ENCODE measurements at regions not wholly inside any gene's neighbourhood (a gene's known extent, or its start where the extent isn't known, plus 50 kb on each side); places are given as distances from the start of the nearest gene placed in this dataset.
A peak's percentile ranks its signal among the peaks of the same experiment; 100 is the strongest.

DNA sequence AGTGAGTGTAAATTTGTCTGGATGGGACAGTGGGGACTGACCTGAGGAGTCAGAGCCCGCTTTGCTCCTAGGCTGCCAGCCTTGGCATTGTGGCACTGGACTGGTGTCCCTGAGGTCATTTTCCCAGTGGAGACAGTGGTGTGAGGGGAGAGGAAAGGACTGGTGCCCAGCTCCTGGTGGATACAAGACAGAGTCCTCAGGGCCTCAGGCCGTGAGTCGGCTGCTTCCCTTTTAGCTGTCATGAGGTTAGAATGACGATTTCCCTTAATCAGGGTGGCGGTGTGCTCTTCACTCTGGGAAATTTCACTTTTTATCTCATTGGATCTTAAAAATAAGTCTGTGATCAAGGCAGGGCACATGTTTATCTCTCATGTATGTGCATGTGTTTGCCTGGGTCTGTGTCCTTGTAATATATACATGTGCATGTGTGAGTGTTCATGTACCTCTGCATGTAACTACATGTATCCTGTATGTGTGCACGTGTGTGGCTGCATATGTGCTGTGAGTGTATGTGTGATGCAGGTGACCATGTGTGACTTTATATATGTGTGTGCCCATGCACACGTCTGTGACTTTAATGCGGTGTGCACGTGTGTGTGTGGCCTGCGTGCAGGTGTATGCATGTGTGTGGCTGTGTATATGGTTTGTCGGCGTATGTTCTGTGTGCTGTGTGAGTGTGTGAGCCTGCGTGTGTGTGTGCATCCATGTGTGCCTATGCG is 55.7 kb downstream of the GLI2 start:
- Histone ChIP-seq H3K9me3 (ENCODE audit: control insufficient read depth, insufficient read depth, low read length) (no peaks in the 10 kb centered on the region; the same call in 1 of the 2 replicates), H3K27me3 (ENCODE audit: control insufficient read depth, insufficient read depth, low read length) (no peaks in the 10 kb centered on the region), H3K27ac (ENCODE audit: low read depth, low read length) (no peak overlapping the region), H3K4me3 (ENCODE audit: low read depth, low read length) (no peak overlapping the region)
- TF ChIP-seq, protein P1, sequence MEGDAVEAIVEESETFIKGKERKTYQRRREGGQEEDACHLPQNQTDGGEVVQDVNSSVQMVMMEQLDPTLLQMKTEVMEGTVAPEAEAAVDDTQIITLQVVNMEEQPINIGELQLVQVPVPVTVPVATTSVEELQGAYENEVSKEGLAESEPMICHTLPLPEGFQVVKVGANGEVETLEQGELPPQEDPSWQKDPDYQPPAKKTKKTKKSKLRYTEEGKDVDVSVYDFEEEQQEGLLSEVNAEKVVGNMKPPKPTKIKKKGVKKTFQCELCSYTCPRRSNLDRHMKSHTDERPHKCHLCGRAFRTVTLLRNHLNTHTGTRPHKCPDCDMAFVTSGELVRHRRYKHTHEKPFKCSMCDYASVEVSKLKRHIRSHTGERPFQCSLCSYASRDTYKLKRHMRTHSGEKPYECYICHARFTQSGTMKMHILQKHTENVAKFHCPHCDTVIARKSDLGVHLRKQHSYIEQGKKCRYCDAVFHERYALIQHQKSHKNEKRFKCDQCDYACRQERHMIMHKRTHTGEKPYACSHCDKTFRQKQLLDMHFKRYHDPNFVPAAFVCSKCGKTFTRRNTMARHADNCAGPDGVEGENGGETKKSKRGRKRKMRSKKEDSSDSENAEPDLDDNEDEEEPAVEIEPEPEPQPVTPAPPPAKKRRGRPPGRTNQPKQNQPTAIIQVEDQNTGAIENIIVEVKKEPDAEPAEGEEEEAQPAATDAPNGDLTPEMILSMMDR (IDR thresholded peaks at IDR 0.05; ENCODE audit: low read depth, low read length), result no peak
- CTCF ChIA-PET, result no interaction called here
- POLR2A ChIA-PET, result no interaction called here
- no peak for DNase-seq (ENCODE audit: low read depth, low spot score)

DNA sequence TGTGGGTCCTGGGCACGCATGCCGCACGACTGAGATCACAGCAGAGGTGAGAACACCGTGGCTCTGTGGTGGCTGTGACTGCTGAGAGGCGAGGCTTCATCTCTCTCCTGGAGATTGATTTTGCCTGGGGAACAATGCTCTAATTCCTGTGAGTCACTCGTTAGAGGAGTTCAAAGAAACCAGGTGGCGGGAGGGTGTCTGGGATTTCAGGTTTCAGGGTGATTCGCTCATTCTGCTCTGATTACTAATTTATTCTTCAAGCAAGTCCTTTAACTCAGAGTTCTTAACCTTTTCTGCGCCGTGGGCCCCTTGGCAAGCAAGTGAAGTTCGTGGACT is 56.3 kb downstream of the GLI2 start:
- Histone ChIP-seq H3K27me3 (ENCODE audit: control insufficient read depth, insufficient read depth, low read length) (no peaks in the 10 kb centered on the region), H3K9me3 (ENCODE audit: control insufficient read depth, insufficient read depth, low read length) (no peaks in the 10 kb centered on the region; the same call in 1 of the 2 replicates), H3K4me3 (ENCODE audit: low read depth, low read length) (no peak overlapping the region), H3K27ac (ENCODE audit: low read depth, low read length) (no peak overlapping the region)
- DNase-seq (ENCODE audit: low read depth, low spot score), result no peak
- TF ChIP-seq, protein P1 (IDR thresholded peaks at IDR 0.05; ENCODE audit: low read depth, low read length), result no peak
- ChIA-PET CTCF (interaction anchor here (0.5 to 0.6 kb wide), 2 partner anchors 57 to 287 kb away, joined by 6 read pairs; no protein-coding TSS in a partner anchor), POLR2A (interaction anchor here (1.0 kb wide), 1 partner anchor 14 kb away, joined by 3 read pairs; no protein-coding TSS in a partner anchor)

DNA sequence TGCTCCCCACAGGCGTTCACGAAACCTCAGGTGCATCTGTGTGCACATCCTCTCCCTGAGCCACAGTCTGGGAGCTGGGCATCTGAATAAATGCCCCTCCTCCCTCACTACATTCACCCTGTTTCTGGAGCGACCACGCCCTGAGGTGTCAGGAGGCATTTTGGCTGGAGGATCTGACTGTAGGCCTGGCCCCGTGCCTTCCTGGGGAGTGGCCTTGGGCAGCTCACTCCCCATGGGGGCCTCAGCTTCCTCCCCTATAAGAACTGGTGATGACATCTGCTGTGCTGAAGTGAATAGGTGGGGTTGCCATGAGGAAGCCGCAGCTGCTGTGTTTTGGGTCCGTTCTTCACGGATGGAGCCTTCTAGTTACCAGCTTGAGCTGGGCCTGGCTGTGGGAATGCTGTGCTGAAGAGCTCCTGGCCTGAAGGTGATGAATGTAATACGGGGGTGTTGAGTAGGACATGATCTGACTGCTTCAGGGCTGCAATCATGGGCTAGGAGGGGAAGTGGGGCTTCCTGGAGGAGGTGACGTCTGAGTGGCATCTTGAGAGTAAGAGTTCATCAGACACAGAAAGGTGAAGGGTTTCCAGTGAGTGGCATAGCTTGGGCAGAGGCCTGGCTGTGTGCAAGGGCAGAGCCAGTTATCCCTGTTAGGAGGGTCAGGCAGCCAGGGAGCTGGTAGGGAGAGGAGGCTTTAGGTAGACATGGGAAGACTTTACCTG is 58.2 kb downstream of the GLI2 start:
- CTCF ChIA-PET, result interaction anchor here (0.8 kb wide), 1 partner anchor 58 kb away, joined by 3 read pairs; the partner anchor contains the start of gene GLI2
- Histone ChIP-seq H3K27me3 (ENCODE audit: control insufficient read depth, insufficient read depth, low read length) (no peaks in the 10 kb centered on the region), H3K4me3 (ENCODE audit: low read depth, low read length) (no peak overlapping the region), H3K27ac (ENCODE audit: low read depth, low read length) (no peak overlapping the region), H3K9me3 (ENCODE audit: control insufficient read depth, insufficient read depth, low read length) (no peaks in the 10 kb centered on the region; the same call in 1 of the 2 replicates)
- TF ChIP-seq, protein P1 (IDR thresholded peaks at IDR 0.05; ENCODE audit: low read depth, low read length), result no peak
- DNase-seq (ENCODE audit: low read depth, low spot score), result no peak
- POLR2A ChIA-PET, result no interaction called here

DNA sequence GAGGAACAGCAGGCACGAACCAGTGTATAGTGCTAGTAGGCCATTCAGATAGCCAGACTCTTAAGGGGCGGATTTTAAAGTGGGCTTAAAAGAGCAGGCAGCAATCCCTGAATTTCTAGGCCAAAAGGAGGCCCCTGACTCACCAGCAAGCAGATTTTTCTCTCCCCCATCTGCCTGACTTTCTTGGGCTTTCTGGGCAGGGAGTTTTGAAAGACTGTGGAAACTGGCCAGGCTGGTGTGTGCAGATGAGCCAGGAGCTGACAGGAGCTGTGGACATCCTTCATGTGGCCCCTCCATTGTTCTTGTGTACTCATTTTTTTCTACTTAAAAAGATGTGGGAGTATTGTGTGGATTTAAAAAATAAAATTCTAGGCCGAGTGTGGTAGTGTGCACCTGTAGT is 59.0 kb downstream of the GLI2 start:
- Histone ChIP-seq H3K4me3 (ENCODE audit: low read depth, low read length) (no peak overlapping the region), H3K27ac (ENCODE audit: low read depth, low read length) (peak overlapping the region; percentile 47), H3K9me3 (ENCODE audit: control insufficient read depth, insufficient read depth, low read length) (no peaks in the 10 kb centered on the region; the same call in 1 of the 2 replicates), H3K27me3 (ENCODE audit: control insufficient read depth, insufficient read depth, low read length) (no peaks in the 10 kb centered on the region)
- TF ChIP-seq, protein P1 (IDR thresholded peaks at IDR 0.05; ENCODE audit: low read depth, low read length), result no peak
- peak; percentile 43 for DNase-seq (ENCODE audit: low read depth, low spot score)
- ChIA-PET CTCF (interaction anchor here (0.6 to 0.9 kb wide), 2 partner anchors 249 to 285 kb away, joined by 3 to 5 read pairs; no protein-coding TSS in a partner anchor), POLR2A (no interaction called here)

DNA sequence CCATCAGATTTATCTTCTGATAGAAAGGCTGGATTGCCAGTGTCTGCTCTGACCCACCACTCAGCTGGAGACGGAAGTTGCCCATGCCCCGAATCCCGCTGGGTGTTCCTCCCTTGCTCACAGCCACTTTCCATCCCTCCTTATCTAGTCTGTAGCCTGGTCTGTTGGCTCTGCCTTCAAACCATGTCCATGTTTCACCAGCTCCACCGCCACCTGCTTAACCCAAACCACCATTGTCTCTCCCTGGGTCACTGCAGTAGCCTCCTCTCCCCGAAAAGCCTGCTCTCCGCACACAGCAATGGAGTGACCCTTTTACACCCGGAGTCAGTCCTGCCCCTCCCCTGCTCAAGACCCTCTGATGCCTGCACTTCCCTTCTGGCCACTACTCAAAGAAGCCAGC is 60.4 kb downstream of the GLI2 start:
- H3K9me3 ChIP-seq (ENCODE audit: control insufficient read depth, insufficient read depth, low read length), result no peaks in the 10 kb centered on the region; the same call in 1 of the 2 replicates
- H3K27me3 ChIP-seq (ENCODE audit: control insufficient read depth, insufficient read depth, low read length), result no peaks in the 10 kb centered on the region
- TF ChIP-seq, protein P1 (IDR thresholded peaks at IDR 0.05; ENCODE audit: low read depth, low read length), result no peak
- H3K27ac ChIP-seq (ENCODE audit: low read depth, low read length), result no peak overlapping the region
- ChIA-PET CTCF (no interaction called here), POLR2A (interaction anchor here (0.6 kb wide), 1 partner anchor 13 kb away, joined by 3 read pairs; no protein-coding TSS in a partner anchor)
- no peak for DNase-seq (ENCODE audit: low read depth, low spot score)
- no peak overlapping the region for H3K4me3 ChIP-seq (ENCODE audit: low read depth, low read length)

Measured in AG04450 (cell line).